HG03469 (cell line): ENCODE measurements at regions not wholly inside any gene's neighbourhood (a gene's known extent, or its start where the extent isn't known, plus 50 kb on each side); places are given as distances from the start of the nearest gene placed in this dataset.

Experiments
- ATAC-seq: cut with Tn5 transposase; IDR thresholded peaks from one replicate; pipeline ENCODE4 v1.9.1; 2021; ENCODE audit warnings: mild to moderate bottlenecking, moderate library complexity, moderate number of reproducible peaks; ENCODE audit not compliant: unreplicated experiment

DNA sequence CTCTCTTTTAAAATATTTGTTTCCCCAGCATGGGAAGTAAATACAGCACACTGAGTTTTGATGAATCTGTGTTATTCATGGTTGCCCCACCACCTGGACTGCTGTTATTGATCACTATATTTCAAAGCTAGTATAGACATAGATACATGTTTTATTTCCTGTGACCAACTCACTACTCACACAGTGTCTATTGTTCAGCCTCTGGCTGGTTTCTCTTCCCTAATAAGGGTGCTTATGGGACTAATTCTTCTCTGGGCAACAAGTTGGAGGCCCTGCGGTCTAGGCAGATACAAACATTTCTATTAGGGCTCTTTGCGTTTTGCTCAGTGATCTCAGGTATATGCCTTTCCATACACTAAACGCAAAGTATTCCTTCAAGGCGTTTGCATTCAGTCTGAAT is 1191.0 kb upstream of the TMEM132C start:
- no peak for ATAC-seq

GRCh38 chr12:127077262-127078045 is 1189.5 kb upstream of the TMEM132C start:
- ATAC-seq, result no peak

GRCh38 chr12:127078577-127079350 is 1188.2 kb upstream of the TMEM132C start:
- no peak for ATAC-seq

GRCh38 chr12:127079636-127080035 is 1187.3 kb upstream of the TMEM132C start:
- ATAC-seq, result no peak

- no peak for ATAC-seq
These were observed 1185.9 kb upstream of the TMEM132C start for GRCh38 chr12:127081058-127081457.

- ATAC-seq, result peak; percentile 97
These were observed 1183.7 kb upstream of the TMEM132C start for GRCh38 chr12:127083008-127083949.

GRCh38 chr12:127101076-127101475 is 1165.9 kb upstream of the TMEM132C start:
- no peak for ATAC-seq

GRCh38 chr12:127106041-127106440 is 1160.9 kb upstream of the TMEM132C start:
- no peak for ATAC-seq

GRCh38 chr12:127106697-127107096 is 1160.3 kb upstream of the TMEM132C start:
- no peak for ATAC-seq

DNA sequence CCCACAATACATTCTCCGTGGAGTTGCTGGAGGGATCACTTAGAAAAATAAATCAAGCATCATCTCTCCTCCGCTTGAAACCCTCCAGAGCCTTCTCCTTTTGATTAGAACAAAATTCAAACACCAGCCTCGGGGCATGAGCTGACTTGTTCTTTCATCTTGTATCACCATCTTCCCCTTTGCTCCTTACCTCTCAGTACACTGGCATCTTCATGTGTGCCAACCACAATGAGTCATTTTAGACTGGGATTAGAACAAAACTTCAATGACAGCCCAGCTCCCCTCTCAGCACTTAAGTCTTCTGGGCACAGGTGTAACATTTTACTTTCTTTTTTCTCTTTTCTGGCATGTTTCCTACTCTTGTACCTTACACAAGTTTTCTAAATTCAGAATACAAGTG is 1159.2 kb upstream of the TMEM132C start:
- ATAC-seq, result no peak

DNA sequence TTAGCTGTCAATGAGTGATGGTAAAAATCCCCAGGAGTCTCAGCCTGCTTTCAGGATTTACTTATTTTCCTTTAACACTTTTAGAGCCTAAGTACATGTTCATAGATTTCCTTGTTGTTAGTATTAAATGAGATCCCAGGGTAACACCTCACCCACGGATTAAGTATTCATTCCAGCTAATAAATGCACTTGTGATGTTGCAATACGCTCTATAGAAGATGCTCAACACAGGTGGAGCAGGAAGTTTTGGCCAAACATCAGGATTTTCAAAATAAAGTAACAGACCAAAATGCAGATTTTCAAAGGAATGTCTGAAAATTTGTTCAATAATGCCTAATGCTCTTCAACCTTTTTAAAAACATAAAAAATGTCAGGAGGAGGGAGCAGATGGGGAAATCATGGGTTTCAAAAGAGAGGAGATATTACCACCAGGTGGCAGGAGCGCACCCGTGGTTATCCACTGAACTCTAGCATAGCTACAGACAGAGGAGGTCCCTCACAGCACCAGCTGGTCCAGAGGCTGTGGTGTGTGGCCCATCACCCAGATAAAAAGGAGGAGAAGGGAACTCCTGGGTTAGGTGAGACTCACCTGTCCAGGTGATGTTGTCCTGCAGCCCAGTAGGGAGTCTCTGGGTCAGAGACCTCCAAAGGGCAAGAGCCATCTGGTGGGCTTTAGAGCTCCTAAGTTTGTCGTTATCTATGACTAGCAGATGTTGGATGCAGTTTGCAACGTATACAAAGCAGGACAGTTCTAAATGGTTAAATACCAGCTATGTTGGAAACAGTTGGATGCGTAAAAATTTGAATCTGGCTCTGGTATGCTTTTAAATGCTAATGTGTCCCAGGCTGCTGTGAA is 1158.4 kb upstream of the TMEM132C start:
- ATAC-seq, result peak; percentile 70

DNA sequence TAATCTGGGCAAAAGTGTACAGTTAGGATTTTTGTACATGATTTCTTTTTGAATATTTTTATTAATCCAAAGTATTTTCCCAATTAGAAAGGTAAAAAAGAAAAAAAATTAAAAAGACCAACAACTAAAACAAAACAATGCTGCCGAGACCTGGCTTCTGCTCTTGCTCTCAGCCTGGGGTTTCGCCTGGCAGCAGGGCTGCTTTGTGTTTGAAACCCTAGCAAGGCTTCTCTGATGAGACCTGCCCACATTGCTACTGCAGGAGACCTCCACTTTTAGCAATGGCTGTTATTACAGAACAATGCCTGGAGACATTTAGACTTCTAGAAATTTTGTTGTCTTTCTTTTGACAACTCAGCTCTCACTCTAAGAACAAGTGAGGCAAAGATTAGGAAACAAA is 1153.0 kb upstream of the TMEM132C start:
- ATAC-seq, result no peak

DNA sequence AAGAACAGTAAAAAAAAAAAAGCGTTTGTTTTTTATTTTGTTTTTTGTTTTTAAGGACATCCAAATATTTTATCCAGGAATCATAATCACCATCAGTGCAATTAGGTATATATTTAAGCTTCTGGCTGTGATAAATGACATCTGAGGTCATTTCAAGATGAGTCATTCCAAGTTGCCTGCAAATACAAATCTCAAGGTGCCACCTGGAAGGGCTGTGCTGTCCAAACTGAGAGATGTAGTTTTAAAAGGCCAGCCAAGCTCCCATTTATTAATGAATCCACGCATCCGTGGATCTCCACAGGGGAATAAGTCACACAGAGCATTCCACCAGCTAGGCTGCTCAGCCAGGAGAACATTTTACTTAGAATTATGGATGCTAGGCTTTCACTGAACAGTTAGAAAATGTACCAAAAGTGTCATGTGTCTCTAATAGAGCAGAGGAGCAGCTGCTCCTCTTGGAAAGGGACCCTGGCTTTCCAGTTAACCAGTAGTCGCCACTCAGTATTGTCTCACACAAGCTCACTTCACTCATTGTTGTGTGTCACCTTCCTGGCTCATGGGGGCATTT is 1151.4 kb upstream of the TMEM132C start:
- no peak for ATAC-seq

GRCh38 chr12:127118251-127118650 is 1148.7 kb upstream of the TMEM132C start:
- no peak for ATAC-seq

DNA sequence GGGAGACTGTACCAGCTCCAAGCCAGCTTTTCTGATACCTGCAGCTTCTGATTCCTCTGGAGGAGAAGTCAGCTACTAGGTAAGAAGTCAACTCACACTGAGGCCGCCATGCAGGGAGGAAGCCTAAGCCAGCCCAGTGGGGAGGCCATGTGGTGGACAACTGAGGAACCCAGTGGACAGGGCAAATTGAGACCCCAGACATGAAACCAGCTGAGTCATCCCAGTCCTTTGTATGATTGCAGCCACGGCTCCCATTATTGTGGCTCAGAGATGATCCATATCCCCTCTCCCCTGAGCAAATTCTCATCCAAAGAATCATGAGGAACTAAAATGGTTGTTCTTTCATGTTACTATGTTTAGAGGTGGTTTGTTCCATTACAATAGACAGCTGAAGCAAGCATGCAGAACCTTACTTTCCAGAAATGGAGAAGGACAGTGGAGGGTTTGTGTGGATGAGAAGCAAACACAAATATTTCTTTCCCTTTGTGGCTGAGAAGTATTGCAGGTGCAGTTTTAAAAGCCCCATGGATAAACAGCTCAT is 1147.3 kb upstream of the TMEM132C start:
- ATAC-seq, result no peak

GRCh38 chr12:127120851-127121250 is 1146.1 kb upstream of the TMEM132C start:
- no peak for ATAC-seq

DNA sequence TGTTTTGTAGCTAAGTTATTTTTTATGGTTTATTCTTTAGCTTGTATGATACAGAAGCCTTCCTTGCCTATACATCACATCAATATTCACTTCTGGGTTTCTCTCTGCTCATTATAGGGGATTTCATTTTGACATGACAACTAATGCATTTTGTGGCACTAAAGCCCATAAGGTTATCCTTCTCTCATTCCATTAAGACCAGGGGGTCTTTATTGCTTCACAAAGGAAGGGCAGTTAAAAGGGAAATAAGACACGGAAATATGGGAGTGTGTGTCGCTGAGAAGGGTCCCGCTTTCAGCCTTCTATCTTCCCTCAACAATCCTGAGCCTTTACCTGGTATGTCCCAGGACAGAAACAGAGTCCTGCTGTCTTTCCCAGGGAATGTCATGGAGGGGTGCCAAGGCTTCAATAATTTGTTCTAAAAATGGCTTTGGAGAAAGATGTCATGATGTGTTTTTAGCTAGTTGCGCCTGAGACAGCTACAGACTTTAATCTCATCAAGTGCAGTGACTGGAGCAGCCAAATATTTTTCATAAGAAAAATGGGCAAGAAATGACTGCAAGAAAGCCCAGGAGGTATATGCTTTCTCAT is 1145.4 kb upstream of the TMEM132C start:
- no peak for ATAC-seq

DNA sequence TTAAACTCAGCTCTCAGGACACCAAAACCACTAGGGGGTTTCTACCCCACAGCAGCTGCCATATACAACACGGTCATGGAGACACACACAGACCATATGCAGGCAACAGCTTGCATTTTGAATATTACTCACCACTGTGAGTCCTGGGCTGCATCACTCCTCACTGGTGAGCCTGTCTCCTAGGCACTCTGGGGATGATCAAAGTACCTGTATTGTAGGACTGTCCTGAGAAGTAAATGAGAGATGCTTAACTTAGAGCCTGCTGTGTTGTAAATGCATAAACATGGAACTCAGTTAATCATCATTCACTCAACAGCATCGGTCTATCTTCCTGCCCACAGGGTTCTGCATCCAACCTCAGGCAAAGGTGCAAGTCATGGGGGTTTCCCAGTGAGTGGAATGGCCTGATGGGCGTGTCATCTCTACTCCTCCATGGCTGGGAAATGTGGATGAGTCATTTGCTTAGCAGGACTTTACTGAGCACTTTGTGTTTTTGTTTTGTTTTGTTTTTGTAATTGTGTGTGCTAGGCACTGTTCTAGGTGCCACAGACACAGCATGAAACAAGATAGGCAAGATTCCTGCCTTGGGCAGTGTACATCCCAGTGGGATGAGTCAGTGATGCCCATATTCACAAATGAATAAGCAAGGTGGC is 1141.2 kb upstream of the TMEM132C start:
- peak; percentile 76 for ATAC-seq

DNA sequence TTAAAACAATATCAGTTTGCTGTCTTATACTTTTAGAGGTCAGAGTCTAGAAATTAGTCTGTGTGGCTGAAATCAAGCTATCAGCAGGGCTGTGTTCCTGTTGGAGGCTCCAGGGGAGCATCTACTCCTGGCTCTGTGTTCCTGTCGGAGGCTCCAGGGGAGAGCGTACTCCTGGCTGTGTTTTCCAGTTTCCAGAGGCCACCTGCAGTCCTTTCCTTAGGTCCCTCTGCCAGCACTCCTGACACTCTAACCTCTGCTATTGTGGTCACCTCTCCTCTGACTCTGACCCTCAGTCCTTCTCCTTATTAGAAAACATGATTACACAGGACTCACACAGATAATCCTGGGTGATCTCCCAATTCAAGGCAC is 1140.7 kb upstream of the TMEM132C start:
- no peak for ATAC-seq
